SU-DHL-6 (cell line): ENCODE measurements at regions not wholly inside any gene's neighbourhood (a gene's known extent, or its start where the extent isn't known, plus 50 kb on each side); places are given as distances from the start of the nearest gene placed in this dataset.

Experiments
- EZH2phosphoT487 ChIP-seq: fragments of 200-600 bp; sonication (generic), shearing (Covaris generic); conservative IDR thresholded peaks from 2 replicates; pipeline ENCODE4 v1.6.1; 2018; ENCODE audit warnings: mild to moderate bottlenecking, antibody characterized with exemption, low read length, moderate library complexity, mixed read lengths
- TF ChIP-seq, protein P1 (sequence below): fragments of 200-600 bp; sonication (generic); IDR thresholded peaks from one replicate; pipeline ENCODE4 v1.5.1; 2017; ENCODE audit warnings: antibody characterized with exemption, mild to moderate bottlenecking, low read length, moderate library complexity; ENCODE audit not compliant: insufficient read depth, poor library complexity, severe bottlenecking

DNA sequence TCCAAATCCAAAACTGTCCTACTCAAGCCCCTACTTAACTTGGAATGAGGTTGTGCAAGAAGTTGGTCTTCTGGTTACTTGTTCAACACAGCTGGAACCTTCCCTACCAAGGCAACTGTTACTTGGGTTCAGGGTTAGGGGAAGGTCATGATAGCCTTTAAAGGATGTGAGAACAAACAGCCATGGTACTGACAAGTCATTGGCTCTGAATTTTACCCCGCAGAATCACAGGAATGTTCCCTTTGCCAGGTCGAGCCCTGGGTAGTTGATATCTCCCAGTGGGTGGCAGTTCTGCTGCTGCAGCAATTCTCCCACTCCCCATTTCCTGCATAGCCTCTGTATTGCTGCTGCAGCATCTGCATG is 396.1 kb upstream of the MPDZ start:
- TF ChIP-seq, protein P1, sequence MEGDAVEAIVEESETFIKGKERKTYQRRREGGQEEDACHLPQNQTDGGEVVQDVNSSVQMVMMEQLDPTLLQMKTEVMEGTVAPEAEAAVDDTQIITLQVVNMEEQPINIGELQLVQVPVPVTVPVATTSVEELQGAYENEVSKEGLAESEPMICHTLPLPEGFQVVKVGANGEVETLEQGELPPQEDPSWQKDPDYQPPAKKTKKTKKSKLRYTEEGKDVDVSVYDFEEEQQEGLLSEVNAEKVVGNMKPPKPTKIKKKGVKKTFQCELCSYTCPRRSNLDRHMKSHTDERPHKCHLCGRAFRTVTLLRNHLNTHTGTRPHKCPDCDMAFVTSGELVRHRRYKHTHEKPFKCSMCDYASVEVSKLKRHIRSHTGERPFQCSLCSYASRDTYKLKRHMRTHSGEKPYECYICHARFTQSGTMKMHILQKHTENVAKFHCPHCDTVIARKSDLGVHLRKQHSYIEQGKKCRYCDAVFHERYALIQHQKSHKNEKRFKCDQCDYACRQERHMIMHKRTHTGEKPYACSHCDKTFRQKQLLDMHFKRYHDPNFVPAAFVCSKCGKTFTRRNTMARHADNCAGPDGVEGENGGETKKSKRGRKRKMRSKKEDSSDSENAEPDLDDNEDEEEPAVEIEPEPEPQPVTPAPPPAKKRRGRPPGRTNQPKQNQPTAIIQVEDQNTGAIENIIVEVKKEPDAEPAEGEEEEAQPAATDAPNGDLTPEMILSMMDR, result no peak
- no peak for TF ChIP-seq EZH2phosphoT487
